NT2/D1 (cell line): ENCODE measurements at regions not wholly inside any gene's neighbourhood (a gene's known extent, or its start where the extent isn't known, plus 50 kb on each side); places are given as distances from the start of the nearest gene placed in this dataset.

ENCODE experiments used
- SUZ12 ChIP-seq: IDR thresholded peaks from 2 replicates; pipeline ENCODE4 v1.6.1; 2011; ENCODE audit not compliant: insufficient read length, insufficient read depth; ENCODE audit errors: extremely low read depth
- ZNF274 ChIP-seq: IDR thresholded peaks from 2 replicates; pipeline ENCODE4 v1.6.1; 2011; ENCODE audit warnings: mild to moderate bottlenecking, low read depth, low read length

DNA sequence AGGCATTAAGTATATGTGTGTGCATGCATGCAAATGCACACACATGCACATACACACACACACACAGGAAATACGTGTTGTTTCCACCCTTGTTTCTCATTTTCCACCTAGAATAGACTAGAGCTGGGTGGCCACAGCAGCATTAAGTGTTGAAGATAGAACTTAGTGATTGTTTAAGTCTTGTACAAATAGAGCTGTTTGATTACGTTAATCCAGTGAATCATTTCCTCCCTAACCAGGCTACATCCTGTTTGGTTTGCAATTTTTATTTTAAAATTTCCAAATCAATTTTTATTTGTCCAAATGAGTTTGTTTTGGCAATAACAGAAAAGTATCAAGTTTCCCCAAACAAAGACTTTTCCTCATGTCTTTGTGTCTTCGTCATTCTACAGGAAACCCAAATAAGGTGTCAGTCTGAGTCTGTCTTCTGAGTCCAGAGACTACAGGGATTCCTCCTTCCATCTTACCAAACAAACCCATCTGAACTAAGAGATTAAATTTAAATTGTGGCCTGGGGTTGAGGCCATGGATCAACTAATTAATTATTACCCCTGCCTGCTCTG, 74.6 kb upstream of the GALNT5 start:
- TF ChIP-seq SUZ12 (no peak), ZNF274 (no peak)
